ENCODE measurements at regions not wholly inside any gene's neighbourhood (a gene's known extent, or its start where the extent isn't known, plus 50 kb on each side); places are given as distances from the start of the nearest gene placed in this dataset.
"Not testable (repeated sequence)": the region's sequence is repeated elsewhere in the genome, so short reads cannot be mapped to it uniquely, and the experiment has no call there.

- no peak for DNase-seq
These were observed 78.9 kb upstream of the FLT1 start for GRCh38 chr13:28573595-28574373.

- no peak for DNase-seq
These were observed 77.9 kb upstream of the FLT1 start for GRCh38 chr13:28572871-28573270.

GRCh38 chr13:28570356-28570755 lies 75.4 kb upstream of the FLT1 start:
- DNase-seq: not testable (repeated sequence)

- DNase-seq: no peak
These were observed 75.0 kb upstream of the FLT1 start for GRCh38 chr13:28569886-28570285.

GRCh38 chr13:28568286-28568685 lies 73.4 kb upstream of the FLT1 start:
- no peak for DNase-seq

- DNase-seq: no peak
These were observed 72.0 kb upstream of the FLT1 start for GRCh38 chr13:28566891-28567290.

GRCh38 chr13:28566283-28566682 lies 71.4 kb upstream of the FLT1 start:
- no peak for DNase-seq

GRCh38 chr13:28564030-28564429 lies 69.1 kb upstream of the FLT1 start:
- no peak for DNase-seq

GRCh38 chr13:28563609-28564008 lies 68.7 kb upstream of the FLT1 start:
- DNase-seq: no peak

- no peak for DNase-seq
These were observed 65.7 kb upstream of the FLT1 start for GRCh38 chr13:28560612-28561011.

- no peak for DNase-seq
These were observed 64.8 kb upstream of the FLT1 start for GRCh38 chr13:28559636-28560259.

GRCh38 chr13:28558567-28558966 lies 63.6 kb upstream of the FLT1 start:
- no peak for DNase-seq

GRCh38 chr13:28557725-28558520 lies 63.0 kb upstream of the FLT1 start:
- peak; percentile 92 for DNase-seq

GRCh38 chr13:28555096-28555495 lies 60.2 kb upstream of the FLT1 start:
- DNase-seq: no peak

- DNase-seq: no peak
These were observed 59.0 kb upstream of the FLT1 start for GRCh38 chr13:28553971-28554370.

- no peak for DNase-seq
These were observed 57.4 kb upstream of the FLT1 start for GRCh38 chr13:28552288-28552687.

- no peak for DNase-seq
These were observed 56.6 kb upstream of the FLT1 start for GRCh38 chr13:28551498-28551895.

GRCh38 chr13:28550721-28551497 lies 56.0 kb upstream of the FLT1 start:
- DNase-seq: no peak

GRCh38 chr13:28550091-28550490 lies 55.2 kb upstream of the FLT1 start:
- DNase-seq: no peak

- DNase-seq: no peak
These were observed 53.9 kb upstream of the FLT1 start for GRCh38 chr13:28548872-28549271.

GRCh38 chr13:28548468-28548867 lies 53.5 kb upstream of the FLT1 start:
- DNase-seq: no peak

GRCh38 chr13:28545583-28546333 lies 50.8 kb upstream of the FLT1 start:
- DNase-seq: no peak
